T-helper 1 cell treated with Interleukin-12 subunit alpha and Interleukin-12 subunit beta and Interleukin-4 antibody, amounts not matched to agents 30 ng/mL and 1 ng/mL, for 36 hours (primary cell): ENCODE measurements at regions not wholly inside any gene's neighbourhood (a gene's known extent, or its start where the extent isn't known, plus 50 kb on each side); places are given as distances from the start of the nearest gene placed in this dataset.

Experiments used
- intact Hi-C: fragments of 100-400 bp; cut with micrococcal nuclease; formaldehyde crosslinking; loops from one replicate; pipeline ENCODE4 v1.15.1; 2024

DNA sequence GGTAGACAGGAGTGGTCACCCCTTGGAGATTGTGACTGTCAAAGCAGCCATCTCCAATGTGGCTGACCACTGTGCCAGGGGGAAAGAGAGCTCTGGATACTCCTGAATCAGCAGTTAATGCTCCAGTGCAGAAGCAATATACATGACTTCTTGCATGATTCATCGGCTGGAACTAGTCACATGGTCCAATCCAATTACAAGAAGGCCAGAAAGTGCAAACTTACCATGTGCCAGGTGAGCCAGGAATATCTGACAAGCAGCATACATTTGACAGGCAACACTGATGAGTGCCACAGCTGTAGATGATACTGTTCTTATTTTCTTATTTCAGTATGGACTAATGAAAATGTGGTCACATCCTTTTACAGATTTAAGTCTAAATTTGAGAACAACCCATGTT is 440.0 kb upstream of the MPDZ start:
- intact Hi-C loops: no loop called here

- intact Hi-C loops: no loop called here
Observed at GRCh38 chr9:13718539-13718938, 439.0 kb upstream of the MPDZ start.

DNA sequence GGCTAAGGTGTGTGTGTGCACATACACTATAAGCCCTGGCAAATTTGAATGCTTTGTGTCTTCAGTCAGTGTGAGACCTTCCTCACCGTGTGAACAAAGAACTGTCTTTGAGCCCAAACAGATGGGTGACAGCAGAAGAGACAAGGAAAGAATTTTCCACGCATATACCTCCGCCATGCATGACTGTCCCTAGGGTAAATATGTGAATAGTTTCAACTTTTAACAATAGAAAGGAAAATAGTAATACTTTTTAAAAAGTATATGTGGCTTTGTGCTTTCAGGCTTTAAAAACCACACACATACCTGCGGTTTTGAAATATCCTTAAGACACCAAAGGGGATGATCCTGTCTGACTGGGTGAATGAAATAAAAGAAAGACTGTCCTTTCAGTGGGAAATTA is 438.6 kb upstream of the MPDZ start:
- intact Hi-C loops: no loop called here

GRCh38 chr9:13717322-13718054 is 438.0 kb upstream of the MPDZ start:
- intact Hi-C loops: no loop called here

DNA sequence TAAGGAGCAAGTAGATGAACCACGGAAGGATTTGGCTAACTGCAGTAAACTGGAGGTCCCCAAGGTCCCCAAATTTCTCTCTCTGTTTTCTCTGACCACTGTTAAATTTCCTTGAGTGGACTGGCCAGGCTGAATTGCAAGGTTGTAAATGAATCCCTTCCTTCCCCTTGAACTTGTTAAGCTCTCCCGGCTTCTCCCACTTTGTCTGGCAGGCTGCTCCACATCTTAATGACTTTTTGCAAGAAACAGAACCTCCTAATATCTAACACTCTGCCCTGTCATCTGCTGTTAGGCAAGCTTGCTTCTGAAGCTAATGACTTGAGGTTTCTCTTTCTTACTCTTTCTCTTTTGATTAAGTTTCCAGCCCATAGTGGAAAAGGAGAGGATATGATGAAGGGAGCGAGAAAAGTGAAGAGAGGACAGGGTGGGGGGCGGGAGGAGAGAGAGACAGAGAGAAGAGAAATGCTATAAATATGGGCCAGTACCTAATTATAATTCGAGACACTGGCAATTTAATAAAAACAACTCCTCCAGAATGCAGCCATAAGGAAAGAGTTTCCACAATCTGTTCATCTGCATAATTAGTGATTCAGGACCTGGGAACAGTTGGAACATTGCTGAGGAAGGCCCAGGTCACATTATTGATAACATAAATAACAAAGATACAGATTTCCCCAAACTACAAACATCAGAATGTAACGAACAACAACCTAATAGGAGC is 437.3 kb upstream of the MPDZ start:
- intact Hi-C loops: no loop called here

DNA sequence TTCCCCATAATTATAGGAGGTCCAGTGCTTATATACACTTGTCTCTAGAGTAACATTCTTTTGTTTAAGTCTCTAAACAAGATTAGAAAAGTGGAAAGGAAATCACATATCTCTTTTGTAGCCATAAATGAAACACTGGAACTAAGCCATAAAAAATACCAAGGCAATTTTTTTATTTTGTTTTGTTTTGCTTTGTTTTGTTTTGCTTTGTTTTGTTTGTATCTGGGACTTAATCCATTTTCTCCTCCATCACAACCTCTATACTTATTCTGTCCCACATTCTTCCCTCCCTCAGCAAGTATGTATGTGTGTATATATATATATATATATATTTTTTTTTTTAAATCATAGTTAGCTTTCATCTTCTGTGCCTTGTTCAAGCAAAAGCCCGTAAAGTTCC is 436.6 kb upstream of the MPDZ start:
- intact Hi-C loops: no loop called here

GRCh38 chr9:13715430-13715829 is 435.9 kb upstream of the MPDZ start:
- intact Hi-C loops: loop anchor here (2.0 kb wide), 1 partner anchor 27 kb away; no protein-coding TSS in a partner anchor

GRCh38 chr9:13707612-13708576 is 428.4 kb upstream of the MPDZ start:
- intact Hi-C loops: no loop called here

- intact Hi-C loops: no loop called here
Observed at GRCh38 chr9:13705918-13706317, 426.4 kb upstream of the MPDZ start.

DNA sequence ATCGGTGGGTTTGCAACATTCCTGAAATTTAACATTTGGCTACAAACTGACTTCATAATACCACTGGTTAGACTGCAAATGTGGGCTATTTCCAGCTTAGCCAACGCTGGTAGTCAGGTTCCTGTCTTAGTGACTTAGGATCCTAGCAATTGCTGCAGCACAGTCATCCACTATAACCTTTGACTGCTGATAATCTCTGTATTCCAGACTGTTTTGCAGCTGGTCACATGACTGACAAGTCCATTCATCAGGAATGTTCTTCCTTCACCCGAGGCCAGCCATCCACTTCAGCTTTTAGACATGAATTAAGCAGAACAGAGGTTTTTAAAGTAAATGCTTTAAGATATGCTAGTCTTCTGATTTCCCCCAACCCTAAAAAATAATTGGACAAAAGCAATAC is 425.9 kb upstream of the MPDZ start:
- intact Hi-C loops: no loop called here

DNA sequence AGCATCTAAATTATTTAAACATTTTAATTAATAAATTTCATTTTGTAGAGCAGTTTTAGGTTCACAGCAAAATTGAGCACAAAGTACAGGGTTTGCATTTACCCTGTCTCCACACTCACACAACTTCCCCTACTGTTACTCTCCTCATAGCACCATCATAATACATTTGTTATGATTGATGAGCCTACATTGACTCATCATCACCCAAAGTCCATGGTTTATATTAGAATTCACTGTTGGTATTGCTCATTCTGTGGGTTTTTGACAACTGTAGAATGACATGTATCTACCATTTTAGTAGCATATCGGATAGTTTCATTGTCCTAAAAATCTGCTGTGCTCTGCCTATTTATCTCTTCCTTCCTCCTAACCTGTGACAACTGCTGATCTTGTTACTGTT is 411.1 kb upstream of the MPDZ start:
- intact Hi-C loops: no loop called here

DNA sequence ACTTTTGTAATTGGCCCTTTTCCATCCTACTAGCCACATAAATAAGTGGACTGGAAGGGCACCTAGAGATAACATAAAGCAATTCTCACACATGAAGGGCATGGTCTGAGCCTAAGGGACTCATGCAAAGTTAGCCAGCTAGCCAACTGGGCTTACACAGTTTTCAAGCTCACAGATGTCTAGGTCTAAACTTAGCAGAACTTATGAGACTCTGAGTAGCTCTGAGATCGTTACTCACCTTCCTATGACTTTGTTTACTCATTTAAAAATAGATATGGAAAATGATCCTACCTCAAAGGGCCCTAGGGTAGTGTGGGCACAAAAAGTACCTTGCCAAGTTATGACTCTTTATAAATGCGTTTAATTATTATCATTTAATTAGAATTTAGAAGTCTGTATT is 410.4 kb upstream of the MPDZ start:
- intact Hi-C loops: no loop called here

- intact Hi-C loops: no loop called here
Observed at GRCh38 chr9:13688990-13689600, 409.6 kb upstream of the MPDZ start.

DNA sequence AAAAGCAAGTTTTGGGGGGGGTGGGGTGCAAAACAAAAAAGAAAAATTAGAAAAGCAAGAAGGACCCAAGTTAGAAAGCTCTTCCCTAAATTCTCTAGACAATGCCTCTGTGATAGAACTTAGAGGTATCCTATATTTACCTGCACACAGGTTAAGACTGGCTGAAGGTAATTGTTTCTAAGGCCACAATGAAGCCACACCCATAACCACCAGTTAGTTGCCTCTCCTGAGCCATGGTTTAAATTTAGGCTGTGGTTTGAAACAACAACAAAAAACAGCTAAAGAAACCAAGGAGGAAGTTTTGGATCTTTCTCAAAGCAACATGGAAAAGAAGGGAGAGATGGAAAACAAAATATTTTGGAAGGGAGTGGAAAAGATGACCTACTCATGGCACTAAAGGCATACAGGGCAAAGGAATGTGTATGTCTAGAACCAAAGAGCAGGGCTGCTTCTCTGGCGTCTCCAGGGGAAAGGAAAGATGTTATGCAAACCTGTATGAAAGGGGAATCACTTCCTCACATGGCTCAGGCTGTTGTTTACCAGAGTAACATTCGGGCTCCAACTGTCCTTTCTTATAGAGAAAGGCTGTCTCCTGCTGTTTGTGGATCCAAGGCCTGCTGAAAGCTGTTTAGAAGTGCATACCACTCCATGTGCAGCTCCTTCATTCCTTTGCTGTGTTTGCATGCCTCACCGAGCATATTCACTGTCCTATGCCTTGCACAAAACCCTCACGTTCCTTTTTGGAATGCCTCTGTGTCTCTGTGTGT is 408.9 kb upstream of the MPDZ start:
- intact Hi-C loops: no loop called here

- intact Hi-C loops: no loop called here
Observed at GRCh38 chr9:13684656-13685055, 405.2 kb upstream of the MPDZ start.

DNA sequence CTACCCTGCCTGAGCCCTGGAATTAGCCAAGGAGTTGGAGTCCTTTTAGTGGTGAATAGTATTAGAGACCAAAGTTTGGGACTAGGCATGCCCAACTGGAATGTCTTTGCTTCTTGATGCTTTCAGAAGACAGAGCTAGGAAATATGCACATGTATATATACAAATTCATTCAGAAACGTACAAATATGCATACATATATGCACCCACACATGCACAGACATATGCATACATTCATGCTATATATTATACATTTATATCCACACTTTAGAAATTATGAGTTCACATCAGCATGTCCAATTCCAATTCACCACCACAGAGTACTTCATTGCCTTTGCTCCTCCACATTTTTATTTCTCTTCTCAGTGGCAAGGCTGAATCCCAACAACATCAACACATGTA is 398.3 kb upstream of the MPDZ start:
- intact Hi-C loops: loop anchor here (10.0 kb wide), 1 partner anchor 57 kb away; no protein-coding TSS in a partner anchor

GRCh38 chr9:13675638-13676000 is 396.1 kb upstream of the MPDZ start:
- intact Hi-C loops: loop anchor here (10.0 kb wide), 1 partner anchor 59 kb away; no protein-coding TSS in a partner anchor

- intact Hi-C loops: loop anchor here (10.0 kb wide), 1 partner anchor 60 kb away; no protein-coding TSS in a partner anchor
Observed at GRCh38 chr9:13674926-13675637, 395.6 kb upstream of the MPDZ start.

DNA sequence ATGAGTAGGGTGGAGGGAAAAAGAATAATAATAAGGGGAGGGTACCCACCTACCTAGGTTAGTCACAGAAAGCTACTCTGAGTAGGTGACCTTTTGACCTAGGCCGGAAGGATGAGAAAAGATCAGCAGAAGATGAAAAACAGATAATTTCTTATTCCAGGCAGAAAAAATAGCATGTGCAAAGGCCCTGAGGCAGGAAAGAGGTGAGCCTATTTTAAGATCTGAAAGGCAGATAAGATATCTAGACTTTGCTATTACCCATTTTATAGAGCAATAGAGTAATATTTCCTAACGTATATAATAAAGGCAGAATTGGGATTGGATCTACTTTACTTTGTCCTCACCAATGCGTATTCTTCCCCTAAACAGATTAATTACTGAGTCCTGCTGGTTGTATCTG is 393.9 kb upstream of the MPDZ start:
- intact Hi-C loops: loop anchor here (10.0 kb wide), 1 partner anchor 61 kb away; no protein-coding TSS in a partner anchor
